Osteocyte (in vitro differentiated cells): ENCODE measurements at regions not wholly inside any gene's neighbourhood (a gene's known extent, or its start where the extent isn't known, plus 50 kb on each side); places are given as distances from the start of the nearest gene placed in this dataset.

Source experiments
- DNase-seq: peaks from one replicate; pipeline ENCODE4 v3.0.0; 2021; ENCODE audit warnings: mixed read lengths; ENCODE audit not compliant: unreplicated experiment; ENCODE audit errors: extremely low spot score
- H3K27ac Mint-ChIP-seq: one replicate; pipeline ENCODE4 v1.8.0; 2021; ENCODE audit warnings: mild to moderate bottlenecking, mixed read lengths; ENCODE audit not compliant: unreplicated experiment
- H3K27me3 Mint-ChIP-seq: one replicate; pipeline ENCODE4 v1.8.0; 2021; ENCODE audit warnings: mixed read lengths; ENCODE audit not compliant: unreplicated experiment
- H3K36me3 Mint-ChIP-seq: one replicate; pipeline ENCODE4 v1.8.0; 2021; ENCODE audit warnings: mixed read lengths; ENCODE audit not compliant: unreplicated experiment
- H3K4me1 Mint-ChIP-seq: one replicate; pipeline ENCODE4 v1.8.0; 2021; ENCODE audit warnings: mixed read lengths; ENCODE audit not compliant: unreplicated experiment
- H3K4me3 Mint-ChIP-seq: one replicate; pipeline ENCODE4 v1.8.0; 2021; ENCODE audit warnings: mild to moderate bottlenecking, moderate library complexity, mixed read lengths; ENCODE audit not compliant: unreplicated experiment
- H3K9me3 Mint-ChIP-seq: one replicate; pipeline ENCODE4 v1.8.0; 2021; ENCODE audit warnings: mixed read lengths; ENCODE audit not compliant: unreplicated experiment
- CTCF ChIP-seq: fragments of 200-600 bp; sonication (generic); IDR thresholded peaks from 2 replicates; pipeline ENCODE4 v1.5.0; 2021; ENCODE audit warnings: antibody characterized with exemption, mild to moderate bottlenecking, moderate library complexity

GRCh38 chr5:121550989-121551388, 300.7 kb upstream of the FTMT start:
- Mint-ChIP-seq H3K4me3 (no peak overlapping the region), H3K4me1 (no peaks in the 10 kb centered on the region), H3K27ac (no peak overlapping the region)

GRCh38 chr5:121559832-121560231, 291.9 kb upstream of the FTMT start:
- no peak overlapping the region for H3K4me3 Mint-ChIP-seq
- no peak overlapping the region for H3K27ac Mint-ChIP-seq
- DNase-seq = no peak
- no peak for TF ChIP-seq CTCF
- no peaks in the 10 kb centered on the region for H3K9me3 Mint-ChIP-seq
- peaks cover 7% of the 10 kb centered on the region for H3K27me3 Mint-ChIP-seq
- H3K4me1 Mint-ChIP-seq = no peaks in the 10 kb centered on the region
- H3K36me3 Mint-ChIP-seq = no peaks in the 10 kb centered on the region

More at GRCh38 chr5:121550989-121551388, 300.7 kb upstream of the FTMT start:
- Mint-ChIP-seq H3K9me3 (no peaks in the 10 kb centered on the region), H3K36me3 (no peaks in the 10 kb centered on the region), H3K27me3 (no peaks in the 10 kb centered on the region)
- TF ChIP-seq CTCF = no peak
- no peak for DNase-seq

- H3K4me3 Mint-ChIP-seq = no peak overlapping the region
- H3K36me3 Mint-ChIP-seq = no peaks in the 10 kb centered on the region
- no peak for TF ChIP-seq CTCF
- H3K9me3 Mint-ChIP-seq = no peaks in the 10 kb centered on the region
- no peak for DNase-seq
- H3K27me3 Mint-ChIP-seq = peaks cover 4% of the 10 kb centered on the region
- H3K4me1 Mint-ChIP-seq = no peaks in the 10 kb centered on the region
- no peak overlapping the region for H3K27ac Mint-ChIP-seq
Measured at GRCh38 chr5:121572061-121572460, 279.6 kb upstream of the FTMT start.

GRCh38 chr5:121573721-121574382, 277.8 kb upstream of the FTMT start:
- Mint-ChIP-seq H3K36me3 (no peaks in the 10 kb centered on the region), H3K4me3 (no peak overlapping the region), H3K27ac (no peak overlapping the region), H3K27me3 (peaks cover 2% of the 10 kb centered on the region), H3K4me1 (no peaks in the 10 kb centered on the region), H3K9me3 (no peaks in the 10 kb centered on the region)
- no peak for TF ChIP-seq CTCF
- no peak for DNase-seq

- no peak for TF ChIP-seq CTCF
- Mint-ChIP-seq H3K36me3 (no peaks in the 10 kb centered on the region), H3K4me3 (no peak overlapping the region), H3K27ac (no peak overlapping the region), H3K9me3 (no peaks in the 10 kb centered on the region), H3K4me1 (no peaks in the 10 kb centered on the region), H3K27me3 (peaks cover 5% of the 10 kb centered on the region)
- no peak for DNase-seq
Measured at GRCh38 chr5:121581588-121581987, 270.1 kb upstream of the FTMT start.
